GM19463 (cell line): ENCODE measurements at regions not wholly inside any gene's neighbourhood (a gene's known extent, or its start where the extent isn't known, plus 50 kb on each side); places are given as distances from the start of the nearest gene placed in this dataset.

Source experiments
- ATAC-seq: cut with Tn5 transposase; IDR thresholded peaks from one replicate; pipeline ENCODE4 v1.9.1; 2021; ENCODE audit warnings: mild to moderate bottlenecking, moderate library complexity; ENCODE audit not compliant: unreplicated experiment

DNA sequence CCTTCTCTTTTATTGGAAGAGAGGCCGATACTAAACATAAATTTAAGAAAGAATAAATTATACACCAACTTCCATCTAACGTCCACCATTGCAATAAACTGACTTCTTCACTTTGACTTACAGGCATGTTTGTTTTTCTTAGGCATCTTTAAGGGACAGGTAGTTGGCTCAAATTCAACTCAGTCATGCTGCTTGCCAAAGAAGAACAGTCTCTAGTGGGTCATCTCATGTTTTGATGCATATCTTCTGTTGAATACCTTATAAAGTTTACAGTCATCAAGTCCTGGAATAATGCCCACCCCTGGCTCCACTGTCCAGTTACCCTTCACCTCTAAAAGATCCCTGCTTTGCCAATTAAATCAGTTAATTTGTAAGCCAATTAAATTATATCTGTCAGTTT lies 328.2 kb upstream of the GRAMD2B start:
- no peak for ATAC-seq

DNA sequence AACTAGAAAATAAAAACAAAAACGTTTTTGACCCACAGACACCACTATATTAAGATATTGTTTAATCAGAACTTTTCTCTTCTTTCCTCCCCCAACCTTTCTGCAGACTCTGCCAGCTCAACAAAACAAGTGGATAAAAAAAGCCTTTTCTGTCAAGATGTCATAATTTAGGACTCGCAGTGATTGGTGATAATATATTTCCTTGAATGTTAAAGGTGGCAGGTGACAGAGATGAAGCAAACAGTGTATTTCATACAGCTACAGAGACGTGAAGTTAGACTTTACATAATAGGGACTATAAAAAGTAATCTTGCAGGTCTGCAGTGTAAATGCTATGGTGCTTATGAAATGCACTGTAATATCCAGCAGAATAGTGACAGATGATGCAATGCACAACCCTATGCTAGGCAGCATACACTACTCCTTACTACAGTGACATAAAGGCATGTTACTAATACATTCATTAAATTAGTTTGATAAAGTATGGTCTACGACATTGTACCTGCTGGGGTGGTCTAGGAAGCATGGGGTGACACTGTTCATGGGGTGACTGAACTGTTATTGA lies 326.7 kb upstream of the GRAMD2B start:
- ATAC-seq = no peak

DNA sequence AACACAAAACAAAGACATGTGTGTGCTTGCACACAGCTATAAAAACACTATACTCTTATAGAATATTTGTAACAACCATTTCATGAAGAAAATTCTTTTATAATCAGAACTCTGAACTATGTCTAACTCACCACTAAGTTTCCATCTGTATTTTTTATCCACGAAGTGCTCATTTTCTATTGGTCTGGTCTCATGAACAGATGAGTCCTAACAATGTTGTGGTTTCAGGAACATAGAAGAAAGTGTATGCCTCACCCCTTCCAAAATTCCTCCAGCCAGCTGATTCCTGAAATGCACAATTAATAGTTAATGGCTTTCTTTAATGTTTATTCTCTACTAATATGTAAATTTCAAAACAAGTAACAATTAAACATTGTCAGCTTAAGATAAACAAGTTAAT lies 325.3 kb upstream of the GRAMD2B start:
- ATAC-seq = no peak

DNA sequence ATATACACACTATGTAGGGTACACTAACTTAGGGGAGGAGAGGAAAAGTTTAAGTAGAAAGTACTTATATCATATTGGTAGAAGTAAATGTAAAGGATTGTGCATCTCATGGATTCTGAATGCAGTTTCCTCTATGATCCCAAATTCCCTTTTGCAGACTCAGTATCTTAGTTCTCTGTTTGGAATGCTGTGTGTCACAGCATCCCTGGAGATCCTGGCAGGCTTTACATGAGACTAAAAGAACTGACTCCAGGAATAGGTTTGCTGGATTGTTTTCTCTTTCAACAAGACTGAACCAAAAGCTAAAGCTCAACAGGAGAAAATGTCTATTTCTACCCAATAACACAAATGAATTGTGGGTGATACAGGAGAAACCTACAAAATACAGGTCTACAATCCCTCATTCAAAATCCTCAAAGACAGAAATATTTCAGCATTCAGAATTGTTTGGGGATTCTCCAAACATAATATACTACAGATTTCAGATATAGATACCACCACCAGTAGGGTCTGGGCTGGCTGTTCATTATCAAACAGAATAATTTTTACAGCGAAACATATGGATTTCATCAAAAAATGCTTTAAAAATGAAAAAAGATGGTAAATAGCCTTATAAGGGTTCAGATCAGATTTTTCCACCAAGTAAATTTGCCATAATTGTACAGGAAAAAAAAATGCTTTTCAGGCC lies 324.7 kb upstream of the GRAMD2B start:
- no peak for ATAC-seq

DNA sequence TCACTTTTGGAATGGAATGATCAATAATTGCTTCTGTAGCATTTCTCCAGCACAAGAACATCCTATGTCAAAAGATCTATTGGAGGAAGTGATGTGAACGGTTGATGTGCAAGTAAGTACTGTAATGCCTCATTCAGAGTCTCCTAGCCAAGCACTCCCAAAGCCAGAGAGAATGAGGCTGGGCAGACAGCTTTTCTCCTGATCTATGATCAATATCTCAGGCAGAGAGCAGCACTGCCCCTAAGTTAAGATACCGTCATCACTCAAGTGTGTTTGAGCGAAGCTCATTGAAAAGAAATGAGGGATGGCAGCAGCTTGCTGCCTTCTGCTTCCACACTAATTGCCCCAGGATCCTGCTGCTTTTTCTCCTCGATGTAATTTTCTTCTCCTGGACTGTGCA lies 324.1 kb upstream of the GRAMD2B start:
- ATAC-seq = no peak

DNA sequence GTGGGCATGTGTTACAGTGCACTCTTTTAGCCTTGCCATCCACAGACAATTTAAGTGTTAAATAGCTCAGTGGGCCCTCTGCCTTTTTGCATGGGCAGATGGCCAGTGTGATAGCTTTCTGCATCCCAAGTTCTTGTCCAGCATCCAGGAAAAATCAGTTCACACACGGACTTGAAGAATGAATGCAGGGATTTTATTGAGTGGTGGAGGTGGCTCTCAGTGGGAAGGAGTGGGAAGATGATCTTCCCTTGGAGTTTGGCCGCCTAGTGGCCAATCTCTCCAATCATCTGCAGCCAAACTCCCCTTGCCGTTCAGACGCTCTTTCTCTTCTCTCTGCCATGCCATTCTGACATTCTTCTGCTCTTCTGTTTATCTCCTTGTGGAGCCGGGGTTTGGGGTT lies 322.4 kb upstream of the GRAMD2B start:
- ATAC-seq = no peak

DNA sequence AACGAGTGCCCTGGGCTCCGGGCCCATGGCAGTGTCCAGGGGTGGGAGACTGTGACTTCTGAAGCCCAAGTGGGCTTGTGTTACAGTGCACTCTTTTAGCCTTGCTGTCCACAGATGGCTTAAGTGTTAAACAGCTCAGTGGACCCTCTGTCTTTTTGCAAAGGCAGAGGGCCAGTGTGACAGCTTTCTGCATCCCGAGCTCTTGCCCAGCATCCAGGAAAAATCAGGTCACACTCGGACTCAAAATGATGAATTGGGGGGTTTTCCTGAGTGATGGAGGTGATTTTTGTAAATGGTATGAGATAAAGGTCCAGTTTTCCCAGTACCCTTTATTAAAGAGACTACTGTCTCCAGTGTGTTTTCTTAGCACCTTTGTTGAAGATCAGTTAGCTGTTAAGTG lies 321.3 kb upstream of the GRAMD2B start:
- ATAC-seq = no peak

DNA sequence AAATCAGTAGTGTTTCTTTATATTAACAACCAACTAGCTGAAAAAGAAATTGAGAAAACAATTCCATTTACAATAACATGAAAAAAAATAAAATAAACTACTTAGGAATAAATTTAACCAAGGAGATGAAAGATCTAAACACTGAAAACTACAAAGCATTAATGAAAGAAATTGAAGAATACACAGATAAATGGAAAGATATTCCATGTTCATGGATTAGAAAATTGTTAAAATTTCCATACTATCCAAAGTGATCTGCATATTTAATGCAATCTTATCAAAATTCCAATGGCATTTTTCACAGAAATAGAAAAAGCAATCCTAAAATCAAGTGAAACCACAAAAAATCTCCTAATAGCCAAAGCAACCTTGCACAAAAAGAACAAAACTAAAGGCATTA lies 320.2 kb upstream of the GRAMD2B start:
- no peak for ATAC-seq

DNA sequence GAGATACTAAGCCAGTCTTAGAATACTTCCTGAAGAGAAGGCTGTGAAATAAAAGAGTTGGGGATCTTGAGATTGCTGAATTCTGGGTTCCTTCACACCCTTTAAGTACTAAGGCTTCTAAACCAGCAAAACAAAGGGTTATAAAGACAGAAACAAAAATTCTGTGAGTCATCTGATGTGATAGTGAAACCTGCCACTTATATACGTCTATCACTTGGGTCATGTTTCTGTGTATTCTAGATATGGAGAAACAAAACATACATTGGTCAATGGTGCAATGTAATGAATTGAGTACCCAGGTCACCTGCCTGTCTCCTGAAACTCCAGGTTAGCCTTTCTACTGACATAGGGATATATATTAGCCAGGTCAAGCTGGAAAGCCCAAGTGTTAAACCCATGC lies 319.3 kb upstream of the GRAMD2B start:
- ATAC-seq = no peak

DNA sequence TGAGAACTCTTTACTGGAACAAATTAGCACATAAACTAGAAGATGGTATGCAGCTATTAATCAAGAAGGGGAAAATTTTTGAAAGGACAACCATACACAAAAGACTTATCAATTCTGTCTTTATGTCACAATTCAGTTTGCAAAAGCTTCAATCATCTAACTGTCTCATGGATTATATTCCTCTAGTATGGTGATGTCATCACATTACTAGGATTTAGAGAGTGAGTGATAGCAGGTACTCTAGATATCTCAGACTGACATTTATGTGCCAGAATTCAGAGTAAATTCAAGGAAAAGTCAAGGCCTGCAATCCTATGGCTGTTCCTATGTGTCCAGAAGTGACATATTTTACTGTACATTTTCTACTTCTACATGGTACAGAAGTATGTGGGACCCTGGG lies 318.9 kb upstream of the GRAMD2B start:
- ATAC-seq = no peak

DNA sequence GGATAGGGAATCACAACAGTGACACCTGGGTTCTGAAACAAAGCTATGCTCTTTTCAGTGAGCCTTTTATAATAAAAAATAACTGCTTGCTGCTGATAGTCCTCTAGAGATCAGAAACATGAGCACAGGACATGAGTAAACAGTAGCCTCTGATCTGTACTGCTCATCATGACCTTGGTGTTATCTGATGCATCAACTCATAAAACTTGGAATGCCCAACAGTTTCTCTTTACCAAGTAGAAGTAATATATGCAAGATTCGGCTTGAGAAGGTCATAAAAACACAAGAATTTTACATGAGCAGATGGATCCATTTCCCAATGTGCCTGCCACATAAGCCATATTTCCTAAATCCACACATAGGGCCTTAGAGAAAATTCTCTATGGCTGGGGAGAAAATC lies 318.3 kb upstream of the GRAMD2B start:
- ATAC-seq = no peak

DNA sequence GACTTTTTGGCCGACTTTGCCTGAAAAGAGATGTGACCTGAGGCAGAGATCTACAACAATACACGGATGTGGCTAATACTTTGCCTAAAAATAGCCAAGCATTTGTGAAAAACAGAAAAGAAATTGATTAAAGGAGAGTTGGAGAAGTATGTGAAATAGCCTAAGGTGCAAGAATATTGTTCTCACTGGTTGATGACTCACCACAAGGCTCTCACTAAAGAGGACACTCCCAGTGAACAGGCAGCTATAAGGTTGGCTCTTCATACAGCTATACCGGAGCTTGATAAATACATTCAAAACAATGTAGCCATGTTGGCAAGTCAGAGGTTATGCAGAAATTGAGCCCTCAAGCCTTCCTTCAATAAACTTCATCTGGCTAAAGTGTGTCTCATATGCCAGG lies 317.2 kb upstream of the GRAMD2B start:
- no peak for ATAC-seq

DNA sequence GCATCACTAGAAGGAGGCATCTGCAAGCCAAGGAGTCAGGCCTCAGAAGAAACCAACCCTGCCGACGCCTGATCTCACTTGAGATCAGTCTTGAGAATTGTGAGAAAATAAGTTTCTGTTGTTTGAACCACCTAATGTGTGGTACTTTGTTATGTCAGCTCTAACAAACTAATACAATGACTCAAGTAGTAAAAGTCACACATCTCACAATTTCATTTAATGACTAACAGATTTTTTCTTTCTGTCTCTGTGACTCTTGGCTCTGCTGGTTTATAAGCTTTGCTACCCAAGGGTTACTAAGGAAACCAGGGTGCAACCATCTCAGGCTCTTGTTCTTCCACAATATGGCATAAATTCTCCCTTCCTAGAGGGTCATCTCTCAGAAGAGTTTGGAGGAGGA lies 315.8 kb upstream of the GRAMD2B start:
- no peak for ATAC-seq

DNA sequence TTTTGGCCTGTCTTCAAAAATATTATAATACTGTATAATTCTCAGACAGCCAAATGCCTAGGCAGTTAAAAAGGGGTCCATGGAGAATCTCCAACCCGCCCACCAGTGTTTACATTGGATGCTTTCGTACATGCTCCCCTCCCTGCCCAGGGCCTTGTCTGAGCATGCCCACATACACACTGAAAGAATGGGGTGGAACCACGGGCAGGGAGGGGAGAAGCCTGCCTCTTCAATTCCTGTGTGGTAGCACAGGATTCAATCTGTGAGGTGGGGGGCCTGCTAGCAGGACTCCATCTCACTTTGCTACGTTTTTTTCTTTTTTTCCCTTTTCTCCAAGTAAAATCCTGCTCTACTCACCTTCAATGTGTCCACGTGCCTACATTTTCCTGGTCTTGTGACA lies 314.7 kb upstream of the GRAMD2B start:
- ATAC-seq = no peak

DNA sequence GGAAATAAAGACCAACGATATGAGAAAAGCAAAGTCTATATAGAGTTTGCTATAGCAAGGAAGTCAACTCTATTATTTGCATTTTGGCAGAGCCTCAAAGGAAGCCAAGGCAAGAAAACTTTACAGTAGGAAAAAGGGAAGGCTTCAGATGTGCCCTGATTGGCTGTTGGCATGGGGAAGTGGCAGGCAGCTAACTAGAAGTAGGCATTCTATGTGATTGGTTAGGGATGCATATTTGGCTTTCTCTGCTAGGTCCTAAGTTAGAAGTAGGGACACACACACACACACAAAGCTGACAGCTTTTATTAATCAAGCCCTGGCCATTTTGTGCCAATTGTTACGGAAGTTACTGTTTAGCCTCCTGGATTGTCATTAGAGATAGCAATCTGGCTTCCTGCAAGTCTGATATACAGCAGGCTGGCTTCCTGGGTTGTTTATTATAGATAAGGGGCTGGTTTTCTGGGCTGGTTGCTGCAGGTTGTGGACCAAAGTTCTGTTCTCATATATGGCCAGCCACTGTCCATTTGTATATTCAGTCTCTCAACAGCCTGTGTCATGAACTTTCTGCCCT lies 308.1 kb upstream of the GRAMD2B start:
- no peak for ATAC-seq

DNA sequence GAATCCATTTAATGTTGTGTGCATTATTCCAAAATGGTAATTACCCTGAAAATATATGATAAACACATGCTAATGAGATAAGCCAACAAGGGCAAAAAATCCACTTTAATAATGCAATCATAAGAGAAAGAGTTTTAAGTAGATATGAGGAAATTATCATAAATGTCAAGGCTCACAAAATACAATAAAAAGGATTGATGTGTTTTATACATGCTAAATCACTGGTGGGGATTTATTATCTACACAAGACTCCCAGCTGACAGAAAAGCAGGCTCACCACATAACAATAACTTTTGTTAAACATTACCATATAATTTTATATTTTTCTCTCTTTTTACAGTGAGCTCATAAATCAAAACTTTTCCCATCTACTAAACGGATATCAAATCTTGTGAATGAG lies 306.2 kb upstream of the GRAMD2B start:
- ATAC-seq = no peak

DNA sequence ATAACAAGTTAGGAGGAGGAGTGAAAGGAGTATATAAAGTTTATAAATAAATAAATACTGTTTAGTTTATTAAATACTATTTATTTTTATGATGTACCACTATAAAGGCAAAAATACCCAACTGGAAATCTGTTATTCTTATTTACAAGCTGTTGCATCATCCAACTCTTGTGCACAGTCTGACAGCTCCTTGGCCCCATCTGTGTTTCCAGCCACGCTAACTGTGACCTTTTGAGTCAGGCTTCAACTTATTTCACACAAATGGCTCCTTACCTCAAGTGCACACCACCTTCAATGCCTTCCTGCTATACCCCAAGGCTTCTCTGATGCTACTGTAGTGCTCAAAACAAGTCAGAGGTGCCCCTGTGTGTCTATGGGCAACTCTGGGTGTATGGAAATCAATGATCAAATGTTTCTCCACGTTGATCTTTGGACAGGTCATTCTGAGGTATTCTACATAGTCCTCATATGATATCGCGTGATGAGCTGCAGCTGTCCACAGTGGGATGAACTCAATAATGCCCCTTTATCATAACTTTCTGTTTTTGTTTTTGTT lies 303.2 kb upstream of the GRAMD2B start:
- no peak for ATAC-seq

DNA sequence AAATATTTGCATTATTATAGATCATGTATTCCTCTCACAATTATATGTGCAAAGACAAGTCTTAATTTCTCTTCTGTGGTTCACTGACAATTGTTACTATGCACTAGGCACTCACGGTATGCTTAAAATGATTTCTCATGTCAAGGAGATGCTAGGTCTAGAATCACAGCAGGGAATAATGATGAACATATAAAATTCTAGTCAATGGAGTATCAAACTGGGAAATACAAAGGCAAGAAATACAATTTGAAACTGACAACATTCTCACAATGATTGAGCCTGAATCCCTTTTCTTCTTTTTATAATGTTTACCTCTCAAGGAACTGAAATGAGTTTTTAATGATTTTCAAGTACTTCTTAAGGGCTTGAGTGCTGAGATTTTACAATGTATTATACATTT lies 302.3 kb upstream of the GRAMD2B start:
- no peak for ATAC-seq

DNA sequence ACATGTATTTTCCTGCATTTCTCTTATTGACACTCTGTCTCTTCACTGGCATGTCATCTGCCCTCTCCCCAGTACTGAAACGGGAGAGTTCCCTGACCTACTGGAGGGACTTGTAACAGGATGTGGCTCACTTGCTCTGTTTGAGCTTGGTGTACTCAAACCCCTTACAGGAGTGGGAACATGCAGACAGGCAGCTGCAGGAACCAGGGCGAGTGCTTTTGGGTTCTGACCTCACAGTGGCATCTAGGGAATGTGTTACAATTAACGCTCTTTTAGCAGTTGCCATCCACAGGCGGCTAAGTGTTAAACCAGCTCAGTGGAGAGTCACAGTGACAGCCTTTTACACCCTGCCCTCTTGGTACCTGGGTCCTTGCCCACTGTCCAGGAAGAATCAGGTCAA lies 300.3 kb upstream of the GRAMD2B start:
- no peak for ATAC-seq

DNA sequence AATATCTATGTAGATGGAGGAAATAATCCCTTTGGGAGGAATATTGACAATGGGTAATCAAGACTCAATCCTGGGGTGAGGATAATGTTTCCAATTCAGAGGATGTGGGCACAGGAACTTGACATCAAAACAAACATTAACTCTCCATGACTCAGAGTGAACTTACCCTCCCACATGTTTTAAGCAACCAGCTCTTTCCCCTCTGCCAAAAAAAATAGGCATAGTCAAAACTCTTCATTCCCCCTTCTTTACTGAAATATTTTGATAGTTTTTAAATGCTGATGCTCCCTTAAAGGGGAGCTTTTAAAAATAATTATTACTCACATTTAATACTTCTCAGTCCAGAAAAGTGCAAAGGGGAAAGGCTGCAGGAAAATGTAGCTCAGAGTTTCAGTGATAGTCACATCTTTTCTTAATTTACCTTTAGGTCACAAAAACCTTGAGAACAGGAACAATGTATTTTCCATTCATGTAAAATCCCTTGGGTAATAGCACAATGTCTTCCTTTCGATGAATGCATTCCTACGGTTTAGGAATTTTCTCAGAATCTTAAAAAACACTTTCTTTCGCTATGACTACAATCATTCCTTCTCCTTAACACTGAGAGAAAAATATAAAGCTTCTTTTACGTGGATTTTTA lies 298.4 kb upstream of the GRAMD2B start:
- ATAC-seq = no peak

DNA sequence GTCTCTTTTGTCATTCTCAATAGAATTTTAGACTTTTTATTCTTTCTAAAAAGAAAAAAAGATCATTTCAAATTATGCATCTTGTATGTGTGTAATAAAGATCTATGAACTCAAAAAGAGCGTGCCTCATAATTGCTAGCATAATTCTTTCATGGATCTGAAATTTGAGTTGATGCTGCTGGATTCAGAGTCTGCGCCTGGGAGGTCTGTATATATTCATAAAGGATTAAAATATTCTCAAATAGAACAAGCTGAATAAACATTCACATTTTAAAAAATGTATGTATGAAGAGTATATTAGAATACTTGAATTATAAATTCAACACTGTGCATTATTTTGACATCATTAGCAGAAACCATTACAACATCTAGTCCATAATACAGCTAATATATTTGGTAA lies 297.8 kb upstream of the GRAMD2B start:
- ATAC-seq = no peak

DNA sequence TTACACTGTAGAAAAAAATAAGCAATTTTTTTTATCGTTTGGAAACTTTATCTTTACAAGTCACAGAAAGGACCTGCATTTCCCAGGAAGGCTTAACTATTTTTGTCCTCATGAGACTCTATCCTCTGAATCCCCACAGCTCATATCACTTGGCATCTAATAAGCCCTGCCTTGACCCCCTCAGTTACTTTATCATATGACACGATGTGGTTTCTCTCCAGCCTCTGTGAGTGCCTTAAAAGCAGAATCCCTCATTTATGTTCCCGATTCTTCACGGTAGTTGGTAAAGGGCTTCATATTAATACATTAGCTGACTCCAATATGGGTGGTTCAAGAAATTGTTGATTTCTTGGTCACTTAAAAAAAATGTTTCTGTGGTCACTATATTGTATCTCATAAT lies 296.6 kb upstream of the GRAMD2B start:
- ATAC-seq = no peak
